GM23338 (cell line): ENCODE measurements at regions not wholly inside any gene's neighbourhood (a gene's known extent, or its start where the extent isn't known, plus 50 kb on each side); places are given as distances from the start of the nearest gene placed in this dataset.

Source experiments
- CREB1 ChIP-seq: fragments of 250-450 bp; sonication (Bioruptor Pico); IDR thresholded peaks from 2 replicates; pipeline ENCODE4 v1.5.0; 2020; ENCODE audit warnings: low read depth, mild to moderate bottlenecking, moderate library complexity
- EZH2 ChIP-seq: fragments of 200-600 bp; sonication (generic); IDR thresholded peaks from one replicate; pipeline ENCODE4 v1.8.0; 2017; ENCODE audit warnings: antibody characterized with exemption, mild to moderate bottlenecking, low read depth; ENCODE audit not compliant: unreplicated experiment
- EZH2phosphoT487 ChIP-seq: fragments of 200-600 bp; sonication (generic); IDR thresholded peaks from one replicate; pipeline ENCODE4 v1.8.1; 2018; ENCODE audit warnings: antibody characterized with exemption; ENCODE audit not compliant: unreplicated experiment
- JUNB ChIP-seq: IDR thresholded peaks from one replicate; pipeline ENCODE4 v1.6.1; 2016; ENCODE audit warnings: antibody characterized with exemption; ENCODE audit not compliant: unreplicated experiment
- POLR2AphosphoS5 ChIP-seq: IDR thresholded peaks from 2 replicates; pipeline ENCODE4 v1.6.1; 2016; ENCODE audit warnings: antibody characterized with exemption, low read depth
- TF ChIP-seq, protein P1 (sequence below), 2 experiments: fragments of 200-600 bp in 1 of 2; sonication (generic) in 1 of 2; conservative IDR thresholded peaks; 2 replicates each; pipeline versions ENCODE4 v1.5.1 to v1.6.1; 2016 to 2017; ENCODE audit warnings: antibody characterized with exemption in 2 of 2, low read depth in 2 of 2, mild to moderate bottlenecking in 2 of 2, moderate library complexity in 1 of 2
- TF ChIP-seq, protein P2 (sequence below): IDR thresholded peaks from one replicate; pipeline ENCODE4 v1.6.1; 2018; ENCODE audit warnings: antibody characterized with exemption; ENCODE audit not compliant: unreplicated experiment

DNA sequence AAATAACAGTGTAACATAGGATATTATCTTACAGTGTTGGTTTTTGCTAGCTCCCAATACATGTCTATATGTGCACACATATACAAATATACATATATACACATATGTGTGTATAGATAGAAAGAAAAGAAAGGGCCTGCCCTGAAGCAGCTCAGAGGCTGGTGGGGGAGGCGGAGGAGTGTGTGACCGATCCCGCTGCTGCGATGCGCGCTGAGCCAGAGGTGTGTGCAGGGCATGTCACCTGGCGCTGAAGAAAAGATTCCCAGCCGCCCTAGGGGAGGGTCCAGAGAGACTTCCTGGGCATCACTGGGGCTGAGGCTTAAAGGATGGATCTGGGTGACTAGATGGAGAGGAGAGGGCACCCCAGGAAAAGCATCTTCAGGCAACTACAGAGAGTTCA lies 110.2 kb downstream of the FAM50B start:
- TF ChIP-seq, protein P1, sequence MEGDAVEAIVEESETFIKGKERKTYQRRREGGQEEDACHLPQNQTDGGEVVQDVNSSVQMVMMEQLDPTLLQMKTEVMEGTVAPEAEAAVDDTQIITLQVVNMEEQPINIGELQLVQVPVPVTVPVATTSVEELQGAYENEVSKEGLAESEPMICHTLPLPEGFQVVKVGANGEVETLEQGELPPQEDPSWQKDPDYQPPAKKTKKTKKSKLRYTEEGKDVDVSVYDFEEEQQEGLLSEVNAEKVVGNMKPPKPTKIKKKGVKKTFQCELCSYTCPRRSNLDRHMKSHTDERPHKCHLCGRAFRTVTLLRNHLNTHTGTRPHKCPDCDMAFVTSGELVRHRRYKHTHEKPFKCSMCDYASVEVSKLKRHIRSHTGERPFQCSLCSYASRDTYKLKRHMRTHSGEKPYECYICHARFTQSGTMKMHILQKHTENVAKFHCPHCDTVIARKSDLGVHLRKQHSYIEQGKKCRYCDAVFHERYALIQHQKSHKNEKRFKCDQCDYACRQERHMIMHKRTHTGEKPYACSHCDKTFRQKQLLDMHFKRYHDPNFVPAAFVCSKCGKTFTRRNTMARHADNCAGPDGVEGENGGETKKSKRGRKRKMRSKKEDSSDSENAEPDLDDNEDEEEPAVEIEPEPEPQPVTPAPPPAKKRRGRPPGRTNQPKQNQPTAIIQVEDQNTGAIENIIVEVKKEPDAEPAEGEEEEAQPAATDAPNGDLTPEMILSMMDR (conservative IDR thresholded peaks at IDR 0.05; ENCODE audit: low read depth in 2 of 2) = no peak
- TF ChIP-seq EZH2phosphoT487 (no peak), EZH2 (no peak), CREB1 (CRISPR knock-in tag) (no peak), JUNB (no peak), POLR2AphosphoS5 (no peak)
- TF ChIP-seq, protein P2, sequence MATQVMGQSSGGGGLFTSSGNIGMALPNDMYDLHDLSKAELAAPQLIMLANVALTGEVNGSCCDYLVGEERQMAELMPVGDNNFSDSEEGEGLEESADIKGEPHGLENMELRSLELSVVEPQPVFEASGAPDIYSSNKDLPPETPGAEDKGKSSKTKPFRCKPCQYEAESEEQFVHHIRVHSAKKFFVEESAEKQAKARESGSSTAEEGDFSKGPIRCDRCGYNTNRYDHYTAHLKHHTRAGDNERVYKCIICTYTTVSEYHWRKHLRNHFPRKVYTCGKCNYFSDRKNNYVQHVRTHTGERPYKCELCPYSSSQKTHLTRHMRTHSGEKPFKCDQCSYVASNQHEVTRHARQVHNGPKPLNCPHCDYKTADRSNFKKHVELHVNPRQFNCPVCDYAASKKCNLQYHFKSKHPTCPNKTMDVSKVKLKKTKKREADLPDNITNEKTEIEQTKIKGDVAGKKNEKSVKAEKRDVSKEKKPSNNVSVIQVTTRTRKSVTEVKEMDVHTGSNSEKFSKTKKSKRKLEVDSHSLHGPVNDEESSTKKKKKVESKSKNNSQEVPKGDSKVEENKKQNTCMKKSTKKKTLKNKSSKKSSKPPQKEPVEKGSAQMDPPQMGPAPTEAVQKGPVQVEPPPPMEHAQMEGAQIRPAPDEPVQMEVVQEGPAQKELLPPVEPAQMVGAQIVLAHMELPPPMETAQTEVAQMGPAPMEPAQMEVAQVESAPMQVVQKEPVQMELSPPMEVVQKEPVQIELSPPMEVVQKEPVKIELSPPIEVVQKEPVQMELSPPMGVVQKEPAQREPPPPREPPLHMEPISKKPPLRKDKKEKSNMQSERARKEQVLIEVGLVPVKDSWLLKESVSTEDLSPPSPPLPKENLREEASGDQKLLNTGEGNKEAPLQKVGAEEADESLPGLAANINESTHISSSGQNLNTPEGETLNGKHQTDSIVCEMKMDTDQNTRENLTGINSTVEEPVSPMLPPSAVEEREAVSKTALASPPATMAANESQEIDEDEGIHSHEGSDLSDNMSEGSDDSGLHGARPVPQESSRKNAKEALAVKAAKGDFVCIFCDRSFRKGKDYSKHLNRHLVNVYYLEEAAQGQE = no peak
